ENCODE measurements at regions not wholly inside any gene's neighbourhood (a gene's known extent, or its start where the extent isn't known, plus 50 kb on each side); places are given as distances from the start of the nearest gene placed in this dataset.

- H3K4me3 Mint-ChIP-seq, result no peak overlapping the region
- CTCF ChIA-PET, result no interaction called here
- H3K27me3 Mint-ChIP-seq (ENCODE audit: low read depth), result peaks cover 3% of the 10 kb centered on the region
Observed at GRCh38 chr7:26443006-26443405, 151.3 kb downstream of the SNX10 start.

GRCh38 chr7:26443751-26444150 lies 152.1 kb downstream of the SNX10 start:
- Mint-ChIP-seq H3K4me1 (ENCODE audit: low read depth) (no peaks in the 10 kb centered on the region), H3K9me3 (no peaks in the 10 kb centered on the region), H3K36me3 (ENCODE audit: low read depth) (no peaks in the 10 kb centered on the region), H3K27me3 (ENCODE audit: low read depth) (peaks cover 5% of the 10 kb centered on the region), H3K27ac (no peak overlapping the region), H3K4me3 (no peak overlapping the region)
- CTCF ChIA-PET, result no interaction called here
- DNase-seq, result no peak
- intact Hi-C loops (cut with micrococcal nuclease), result no loop called here

More at GRCh38 chr7:26443006-26443405, 151.3 kb downstream of the SNX10 start:
- DNase-seq, result no peak
- H3K36me3 Mint-ChIP-seq (ENCODE audit: low read depth), result no peaks in the 10 kb centered on the region
- intact Hi-C loops (cut with micrococcal nuclease), result no loop called here
- H3K9me3 Mint-ChIP-seq, result no peaks in the 10 kb centered on the region
- H3K27ac Mint-ChIP-seq, result no peak overlapping the region
- H3K4me1 Mint-ChIP-seq (ENCODE audit: low read depth), result no peaks in the 10 kb centered on the region

GRCh38 chr7:26444555-26444954 lies 152.9 kb downstream of the SNX10 start:
- no peaks in the 10 kb centered on the region for H3K36me3 Mint-ChIP-seq (ENCODE audit: low read depth)
- intact Hi-C loops (cut with micrococcal nuclease), result no loop called here
- CTCF ChIA-PET, result no interaction called here
- no peak overlapping the region for H3K27ac Mint-ChIP-seq
- no peaks in the 10 kb centered on the region for H3K4me1 Mint-ChIP-seq (ENCODE audit: low read depth)
- DNase-seq, result no peak
- H3K9me3 Mint-ChIP-seq, result no peaks in the 10 kb centered on the region
- peaks cover 6% of the 10 kb centered on the region for H3K27me3 Mint-ChIP-seq (ENCODE audit: low read depth)
- H3K4me3 Mint-ChIP-seq, result no peak overlapping the region

GRCh38 chr7:26447116-26447515 lies 155.5 kb downstream of the SNX10 start:
- DNase-seq, result no peak
- H3K4me3 Mint-ChIP-seq, result no peak overlapping the region
- peaks cover 6% of the 10 kb centered on the region for H3K27me3 Mint-ChIP-seq (ENCODE audit: low read depth)
- no peaks in the 10 kb centered on the region for H3K4me1 Mint-ChIP-seq (ENCODE audit: low read depth)
- CTCF ChIA-PET, result no interaction called here
- no peak overlapping the region for H3K27ac Mint-ChIP-seq
- H3K9me3 Mint-ChIP-seq, result no peaks in the 10 kb centered on the region
- intact Hi-C loops (cut with micrococcal nuclease), result no loop called here
- no peaks in the 10 kb centered on the region for H3K36me3 Mint-ChIP-seq (ENCODE audit: low read depth)

GRCh38 chr7:26449175-26450165 lies 157.8 kb downstream of the SNX10 start:
- no peak for DNase-seq

GRCh38 chr7:26451997-26452396 lies 160.3 kb downstream of the SNX10 start:
- CTCF ChIA-PET, result no interaction called here
- intact Hi-C loops (cut with micrococcal nuclease), result no loop called here
- no peaks in the 10 kb centered on the region for H3K9me3 Mint-ChIP-seq

More at GRCh38 chr7:26449175-26450165, 157.8 kb downstream of the SNX10 start:
- H3K36me3 Mint-ChIP-seq (ENCODE audit: low read depth), result no peaks in the 10 kb centered on the region
- no peak overlapping the region for H3K4me3 Mint-ChIP-seq
- intact Hi-C loops (cut with micrococcal nuclease), result no loop called here
- H3K4me1 Mint-ChIP-seq (ENCODE audit: low read depth), result no peaks in the 10 kb centered on the region
- CTCF ChIA-PET, result interaction anchor here (1.1 kb wide), 1 partner anchor 80 kb away, joined by 4 read pairs; no protein-coding TSS in a partner anchor
- H3K27ac Mint-ChIP-seq, result no peak overlapping the region
- H3K9me3 Mint-ChIP-seq, result no peaks in the 10 kb centered on the region
- peaks cover 6% of the 10 kb centered on the region for H3K27me3 Mint-ChIP-seq (ENCODE audit: low read depth)

GRCh38 chr7:26454180-26454579 lies 162.5 kb downstream of the SNX10 start:
- H3K4me3 Mint-ChIP-seq, result no peak overlapping the region
- H3K27me3 Mint-ChIP-seq (ENCODE audit: low read depth), result no peaks in the 10 kb centered on the region
- H3K27ac Mint-ChIP-seq, result no peak overlapping the region
- no peaks in the 10 kb centered on the region for H3K9me3 Mint-ChIP-seq
- DNase-seq, result no peak
- CTCF ChIA-PET, result no interaction called here
- H3K4me1 Mint-ChIP-seq (ENCODE audit: low read depth), result no peaks in the 10 kb centered on the region
- intact Hi-C loops (cut with micrococcal nuclease), result no loop called here
- H3K36me3 Mint-ChIP-seq (ENCODE audit: low read depth), result no peaks in the 10 kb centered on the region

More at GRCh38 chr7:26451997-26452396, 160.3 kb downstream of the SNX10 start:
- Mint-ChIP-seq H3K27ac (no peak overlapping the region), H3K36me3 (ENCODE audit: low read depth) (no peaks in the 10 kb centered on the region), H3K27me3 (ENCODE audit: low read depth) (peaks cover 3% of the 10 kb centered on the region), H3K4me1 (ENCODE audit: low read depth) (no peaks in the 10 kb centered on the region), H3K4me3 (no peak overlapping the region)
- DNase-seq, result no peak

- H3K9me3 Mint-ChIP-seq, result no peaks in the 10 kb centered on the region
- H3K27ac Mint-ChIP-seq, result no peak overlapping the region
- CTCF ChIA-PET, result interaction anchor here (0.7 kb wide), 1 partner anchor 210 kb away, joined by 3 read pairs; no protein-coding TSS in a partner anchor
- intact Hi-C loops (cut with micrococcal nuclease), result no loop called here
- H3K36me3 Mint-ChIP-seq (ENCODE audit: low read depth), result no peaks in the 10 kb centered on the region
- DNase-seq, result no peak
- H3K4me1 Mint-ChIP-seq (ENCODE audit: low read depth), result no peaks in the 10 kb centered on the region
- no peaks in the 10 kb centered on the region for H3K27me3 Mint-ChIP-seq (ENCODE audit: low read depth)
- no peak overlapping the region for H3K4me3 Mint-ChIP-seq
Observed at GRCh38 chr7:26457696-26458327, 166.2 kb downstream of the SNX10 start.

- DNase-seq, result no peak
- intact Hi-C loops (cut with micrococcal nuclease), result no loop called here
- Mint-ChIP-seq H3K27me3 (ENCODE audit: low read depth) (no peaks in the 10 kb centered on the region), H3K9me3 (no peaks in the 10 kb centered on the region), H3K4me3 (no peak overlapping the region), H3K4me1 (ENCODE audit: low read depth) (no peaks in the 10 kb centered on the region), H3K27ac (no peak overlapping the region), H3K36me3 (ENCODE audit: low read depth) (no peaks in the 10 kb centered on the region)
- CTCF ChIA-PET, result no interaction called here
Observed at GRCh38 chr7:26458466-26459145, 166.9 kb downstream of the SNX10 start.

GRCh38 chr7:26459540-26460193 lies 168.0 kb downstream of the SNX10 start:
- no peaks in the 10 kb centered on the region for H3K4me1 Mint-ChIP-seq (ENCODE audit: low read depth)
- H3K27me3 Mint-ChIP-seq (ENCODE audit: low read depth), result no peaks in the 10 kb centered on the region
- DNase-seq, result no peak
- intact Hi-C loops (cut with micrococcal nuclease), result no loop called here
- H3K9me3 Mint-ChIP-seq, result no peaks in the 10 kb centered on the region
- H3K36me3 Mint-ChIP-seq (ENCODE audit: low read depth), result no peaks in the 10 kb centered on the region
- no peak overlapping the region for H3K4me3 Mint-ChIP-seq
- CTCF ChIA-PET, result no interaction called here
- no peak overlapping the region for H3K27ac Mint-ChIP-seq

- no peaks in the 10 kb centered on the region for H3K27me3 Mint-ChIP-seq (ENCODE audit: low read depth)
- intact Hi-C loops (cut with micrococcal nuclease), result no loop called here
- H3K9me3 Mint-ChIP-seq, result no peaks in the 10 kb centered on the region
- H3K27ac Mint-ChIP-seq, result no peak overlapping the region
- H3K4me3 Mint-ChIP-seq, result no peak overlapping the region
- CTCF ChIA-PET, result no interaction called here
- no peaks in the 10 kb centered on the region for H3K36me3 Mint-ChIP-seq (ENCODE audit: low read depth)
- H3K4me1 Mint-ChIP-seq (ENCODE audit: low read depth), result no peaks in the 10 kb centered on the region
- no peak for DNase-seq
Observed at GRCh38 chr7:26460351-26461085, 168.9 kb downstream of the SNX10 start.

Data from activated naive CD4-positive, alpha-beta T cell treated with anti-CD3 and anti-CD28 coated beads for 36 hours (primary cell).